ENCODE measurements at regions not wholly inside any gene's neighbourhood (a gene's known extent, or its start where the extent isn't known, plus 50 kb on each side); places are given as distances from the start of the nearest gene placed in this dataset.

DNA sequence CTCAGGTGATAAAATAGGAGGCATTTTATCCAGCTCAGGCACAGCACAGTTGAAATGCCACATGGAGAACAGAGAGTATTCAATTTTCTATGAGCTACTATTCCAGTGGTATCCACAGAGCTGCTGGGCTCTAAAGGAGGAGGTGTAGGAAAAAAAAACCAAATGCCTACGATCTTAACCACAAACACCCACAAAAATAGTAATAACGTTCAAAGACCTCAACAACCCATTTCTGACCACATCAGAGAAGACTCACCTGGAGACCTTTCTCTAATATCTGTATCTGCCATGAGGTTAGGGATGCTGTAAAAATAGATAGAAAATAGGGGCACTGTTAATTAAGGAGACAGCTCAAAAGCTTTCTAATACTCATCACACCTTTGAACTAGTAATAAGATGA, 294.6 kb upstream of the PARD3B start:
- TF ChIP-seq, protein P1, sequence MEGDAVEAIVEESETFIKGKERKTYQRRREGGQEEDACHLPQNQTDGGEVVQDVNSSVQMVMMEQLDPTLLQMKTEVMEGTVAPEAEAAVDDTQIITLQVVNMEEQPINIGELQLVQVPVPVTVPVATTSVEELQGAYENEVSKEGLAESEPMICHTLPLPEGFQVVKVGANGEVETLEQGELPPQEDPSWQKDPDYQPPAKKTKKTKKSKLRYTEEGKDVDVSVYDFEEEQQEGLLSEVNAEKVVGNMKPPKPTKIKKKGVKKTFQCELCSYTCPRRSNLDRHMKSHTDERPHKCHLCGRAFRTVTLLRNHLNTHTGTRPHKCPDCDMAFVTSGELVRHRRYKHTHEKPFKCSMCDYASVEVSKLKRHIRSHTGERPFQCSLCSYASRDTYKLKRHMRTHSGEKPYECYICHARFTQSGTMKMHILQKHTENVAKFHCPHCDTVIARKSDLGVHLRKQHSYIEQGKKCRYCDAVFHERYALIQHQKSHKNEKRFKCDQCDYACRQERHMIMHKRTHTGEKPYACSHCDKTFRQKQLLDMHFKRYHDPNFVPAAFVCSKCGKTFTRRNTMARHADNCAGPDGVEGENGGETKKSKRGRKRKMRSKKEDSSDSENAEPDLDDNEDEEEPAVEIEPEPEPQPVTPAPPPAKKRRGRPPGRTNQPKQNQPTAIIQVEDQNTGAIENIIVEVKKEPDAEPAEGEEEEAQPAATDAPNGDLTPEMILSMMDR (optimal IDR thresholded peaks at IDR 0.05 in 1 of 3, IDR thresholded peaks at IDR 0.05 in 1 of 3, conservative IDR thresholded peaks at IDR 0.05 in 1 of 3; ENCODE audit: extremely low read depth in 1 of 3, insufficient read depth in 2 of 3, low read length in 3 of 3) = no peak
- no peak for TF ChIP-seq EZH2 (IDR thresholded peaks at IDR 0.05; ENCODE audit: low read length)

All from keratinocyte (primary cell).